GM12878 (cell line): ENCODE measurements at regions not wholly inside any gene's neighbourhood (a gene's known extent, or its start where the extent isn't known, plus 50 kb on each side); places are given as distances from the start of the nearest gene placed in this dataset.
"Not testable (repeated sequence)": the region's sequence is repeated elsewhere in the genome, so short reads cannot be mapped to it uniquely, and the experiment has no call there.

Experiments
- ATAC-seq: fragments of 200-7000 bp; cut with Tn5 transposase; 3 replicates; pipeline ENCODE4 v1.9.1; 2020; ENCODE audit warnings: mild to moderate bottlenecking, moderate library complexity
- BruUV-seq: library from RNA; stranded (reverse); fragments of 400-500 nt; replicated peaks from 2 replicates; lab custom pipeline; 2021; lab: Mats Ljungman, UMichigan
- CTCF ChIA-PET: fragments of 300-600 bp; sonication (Branson Sonifier 250); formaldehyde crosslinking; extraction: SDS; loops from one replicate; lab custom pipeline; 2021; ENCODE audit warnings: inconsistent platforms; lab: Yijun Ruan, JAX
- POLR2A ChIA-PET: fragments of 350-600 bp; formaldehyde crosslinking; extraction: SDS; loops from one replicate; lab custom pipeline; 2021; ENCODE audit warnings: inconsistent platforms; lab: Charles Lee
- RAD21 ChIA-PET: fragments of 300-600 bp; sonication (Branson Sonifier 250); formaldehyde crosslinking; loops from one replicate; lab custom pipeline; 2023; ENCODE audit warnings: antibody characterized with exemption; ENCODE audit not compliant: unreplicated experiment; lab: Charles Lee
- SMC1A ChIA-PET: fragments of 300-600 bp; sonication (Branson Sonifier 250); formaldehyde crosslinking; loops from one replicate; lab custom pipeline; 2023; ENCODE audit not compliant: unreplicated experiment, uncharacterized antibody; lab: Charles Lee
- DNase-seq: peaks from one replicate; pipeline ENCODE4 v3.0.0-alpha.2; 2011; ENCODE audit warnings: low read depth, low spot score
- FAIRE-seq: peaks from 3 replicates; lab custom pipeline; 2011; peaks lifted over from hg19 to GRCh38; lab: Jason Lieb, UNC
- H2AFZ ChIP-seq: 2 replicates; pipeline ENCODE4 v1.6.0; 2011; ENCODE audit warnings: low read depth, low read length, control low read depth; ENCODE audit not compliant: control insufficient read depth
- H3K27ac ChIP-seq: 2 replicates; pipeline ENCODE4 v1.5.1; 2011; ENCODE audit warnings: control low read depth; ENCODE audit not compliant: control insufficient read depth, insufficient read depth
- H3K27me3 ChIP-seq, 2 experiments: replicated peaks in 1 of 2; 2 replicates each; pipeline versions ENCODE4 v1.6.0 to v1.6.1; 2011; ENCODE audit warnings: low read length in 1 of 2; ENCODE audit not compliant: control insufficient read depth in 2 of 2, insufficient read depth in 2 of 2
- H3K36me3 ChIP-seq, 2 experiments: 2 replicates each; pipeline ENCODE4 v1.5.1; 2011; ENCODE audit warnings: low read length in 1 of 2; ENCODE audit not compliant: control insufficient read depth in 2 of 2, insufficient read depth in 2 of 2
- H3K4me1 ChIP-seq: 2 replicates; pipeline ENCODE4 v1.6.1; 2011; ENCODE audit warnings: mild to moderate bottlenecking, low read length, moderate library complexity, mixed read lengths; ENCODE audit not compliant: control insufficient read depth, insufficient read depth
- H3K4me2 ChIP-seq: 2 replicates; pipeline ENCODE4 v1.6.0; 2011; ENCODE audit warnings: control low read depth; ENCODE audit not compliant: control insufficient read depth, insufficient read depth
- H3K4me3 ChIP-seq: fragments of 200-600 bp; sonication (generic); 2 replicates; pipeline ENCODE4 v1.5.1; 2016
- H3K79me2 ChIP-seq: 2 replicates; pipeline ENCODE4 v1.6.0; 2011; ENCODE audit warnings: low read length; ENCODE audit not compliant: control insufficient read depth, insufficient read depth
- H3K9ac ChIP-seq: 2 replicates; pipeline ENCODE4 v1.8.0; 2011; ENCODE audit warnings: low read length, control low read depth, mixed read lengths; ENCODE audit not compliant: control insufficient read depth, insufficient read depth
- H3K9me3 ChIP-seq: replicated peaks from 3 replicates; pipeline ENCODE4 v1.5.1; 2011; ENCODE audit warnings: mild to moderate bottlenecking, low read length; ENCODE audit not compliant: control insufficient read depth, insufficient read depth
- H4K20me1 ChIP-seq: 2 replicates; pipeline ENCODE4 v1.6.0; 2011; ENCODE audit not compliant: control insufficient read depth, insufficient read depth
- WGBS: methylation state at CpG from one replicate; pipeline ENCODE4 v1.1.6; 2016; ENCODE audit warnings: low lambda C conversion rate; ENCODE audit not compliant: insufficient replicate concordance, insufficient coverage; ENCODE audit errors: missing lambda C conversion rate; 5-methylcytosine and 5-hydroxymethylcytosine counted together
- in situ Hi-C: fragments of 300-500 bp; cut with MboI; formaldehyde crosslinking; loops from 9 replicates; pipeline ENCODE4 v1.14.3; 2018; ENCODE audit warnings: mixed read lengths
- intact Hi-C: fragments of 100-400 bp; cut with micrococcal nuclease; formaldehyde crosslinking; loops from one replicate; pipeline ENCODE4 v1.14.2; 2022; ENCODE audit not compliant: unreplicated experiment

GRCh38 chr16:10290467-10291105 lies 95.3 kb upstream of the ATF7IP2 start:
- DNase-seq, BruUV-seq, CTCF ChIA-PET, H4K20me1 ChIP-seq, H3K27ac ChIP-seq, H2AFZ ChIP-seq, H3K9me3 ChIP-seq, POLR2A ChIA-PET, H3K4me1 ChIP-seq, H3K4me3 ChIP-seq, in situ Hi-C loops, ATAC-seq, H3K27me3 ChIP-seq, SMC1A ChIA-PET, intact Hi-C loops, H3K4me2 ChIP-seq, RAD21 ChIA-PET, H3K36me3 ChIP-seq, H3K9ac ChIP-seq, H3K79me2 ChIP-seq, FAIRE-seq: not testable (repeated sequence)
- WGBS = 86% methylated on average over 1 of the region's 2 CpGs

GRCh38 chr16:10292197-10292596 lies 93.7 kb upstream of the ATF7IP2 start:
- FAIRE-seq = not testable (repeated sequence)

More at GRCh38 chr16:10292197-10292596, 93.7 kb upstream of the ATF7IP2 start:
- CTCF ChIA-PET = interaction anchor here (1.2 kb wide), 1 partner anchor 22 kb away, joined by 3 read pairs; no protein-coding TSS in a partner anchor
- H3K27ac ChIP-seq, SMC1A ChIA-PET, intact Hi-C loops, ATAC-seq, H3K36me3 ChIP-seq, POLR2A ChIA-PET, H4K20me1 ChIP-seq, H3K9me3 ChIP-seq, RAD21 ChIA-PET, H3K79me2 ChIP-seq, in situ Hi-C loops, H3K9ac ChIP-seq, DNase-seq, H3K27me3 ChIP-seq, H3K4me3 ChIP-seq, H3K4me2 ChIP-seq, BruUV-seq, H2AFZ ChIP-seq: not testable (repeated sequence)
- WGBS = 72% methylated on average over 9 of the region's 9 CpGs
- H3K4me1 ChIP-seq = peaks cover 13% of the 10 kb centered on the region
